K562 (cell line): ENCODE measurements at regions not wholly inside any gene's neighbourhood (a gene's known extent, or its start where the extent isn't known, plus 50 kb on each side); places are given as distances from the start of the nearest gene placed in this dataset.
A peak's percentile ranks its signal among the peaks of the same experiment; 100 is the strongest.

Source experiments
- ADNP ChIP-seq: fragments of 200-800 bp; sonication (Bioruptor generic); IDR thresholded peaks from 2 replicates; pipeline ENCODE4 v1.6.1; 2016; ENCODE audit warnings: missing genetic modification characterization, missing compliant biosample characterization
- AFF4 ChIP-seq: sonication (generic); formaldehyde crosslinking; IDR thresholded peaks from 2 replicates; pipeline ENCODE4 v1.8.0; 2023; ENCODE audit warnings: mild to moderate bottlenecking, missing genetic modification reagents
- ARID1B ChIP-seq: fragments of 450-650 bp; IDR thresholded peaks from 2 replicates; pipeline ENCODE4 v1.6.1; 2016; ENCODE audit warnings: antibody characterized with exemption, mild to moderate bottlenecking, inconsistent platforms
- C11orf30 ChIP-seq: fragments of 450-650 bp; IDR thresholded peaks from 2 replicates; pipeline ENCODE4 v1.6.1; 2016; ENCODE audit warnings: low read depth, mild to moderate bottlenecking
- CHD2 ChIP-seq: IDR thresholded peaks from 2 replicates; pipeline ENCODE4 v1.6.1; 2011; ENCODE audit warnings: low read depth, low read length
- GTF2B ChIP-seq: IDR thresholded peaks from 2 replicates; pipeline ENCODE4 v1.6.1; 2011; ENCODE audit not compliant: insufficient read length; ENCODE audit errors: extremely low read depth
- HDAC3 ChIP-seq: fragments of 450-650 bp; IDR thresholded peaks from 2 replicates; pipeline ENCODE4 v1.6.1; 2018; ENCODE audit warnings: borderline replicate concordance, mild to moderate bottlenecking, moderate library complexity; ENCODE audit not compliant: partially characterized antibody
- HNRNPUL1 ChIP-seq: fragments of 200-400 bp; formaldehyde crosslinking; IDR thresholded peaks from 2 replicates; pipeline ENCODE4 v1.6.1; 2017; ENCODE audit warnings: low read length
- ILF3 ChIP-seq: fragments of 450-650 bp; IDR thresholded peaks from 2 replicates; pipeline ENCODE4 v1.6.1; 2018; ENCODE audit warnings: antibody characterized with exemption, mild to moderate bottlenecking, moderate library complexity, borderline replicate concordance
- KDM2B ChIP-seq: fragments of 250-450 bp; sonication (Bioruptor Pico); IDR thresholded peaks from 2 replicates; pipeline ENCODE4 v1.8.0; 2021; ENCODE audit warnings: mild to moderate bottlenecking, moderate library complexity
- KLF16 ChIP-seq: IDR thresholded peaks from 2 replicates; pipeline ENCODE4 v1.6.1; 2016; ENCODE audit warnings: antibody characterized with exemption
- MAFG ChIP-seq: fragments of 450-650 bp; conservative IDR thresholded peaks from 2 replicates; pipeline ENCODE4 v1.6.1; 2016; ENCODE audit warnings: missing genetic modification characterization, missing compliant biosample characterization
- RFX7 ChIP-seq: fragments of 250-450 bp; sonication (Bioruptor Pico); IDR thresholded peaks from 2 replicates; pipeline ENCODE4 v1.5.1; 2021; ENCODE audit warnings: mild to moderate bottlenecking
- RREB1 ChIP-seq: fragments of 250-450 bp; sonication (Bioruptor Pico); IDR thresholded peaks from 2 replicates; pipeline ENCODE4 v1.4.0; 2020
- TBP ChIP-seq: optimal IDR thresholded peaks from 2 replicates; pipeline ENCODE3; 2011; ENCODE audit warnings: low read depth, low read length, improper control_type of control experiment
- YY1 ChIP-seq, 3 experiments: IDR thresholded peaks; 2 replicates each; pipeline ENCODE4 v1.6.1; 2011; ENCODE audit warnings: low read length in 2 of 3, mild to moderate bottlenecking in 2 of 3, moderate library complexity in 2 of 3, borderline replicate concordance in 1 of 3, control low read depth in 1 of 3, low read depth in 1 of 3; ENCODE audit not compliant: insufficient read depth in 3 of 3, insufficient replicate concordance in 2 of 3, control insufficient read depth in 1 of 3, insufficient read length in 1 of 3; ENCODE audit errors: extremely low read depth in 1 of 3
- ZNF57 ChIP-seq: fragments of 450-650 bp; formaldehyde crosslinking; IDR thresholded peaks from 2 replicates; pipeline ENCODE4 v1.4.0; 2020; ENCODE audit warnings: mild to moderate bottlenecking, moderate library complexity
- TF ChIP-seq, protein P1 (sequence below): fragments of 250-450 bp; sonication (Bioruptor Pico); IDR thresholded peaks from 2 replicates; pipeline ENCODE4 v1.5.0; 2020; ENCODE audit warnings: mild to moderate bottlenecking

DNA sequence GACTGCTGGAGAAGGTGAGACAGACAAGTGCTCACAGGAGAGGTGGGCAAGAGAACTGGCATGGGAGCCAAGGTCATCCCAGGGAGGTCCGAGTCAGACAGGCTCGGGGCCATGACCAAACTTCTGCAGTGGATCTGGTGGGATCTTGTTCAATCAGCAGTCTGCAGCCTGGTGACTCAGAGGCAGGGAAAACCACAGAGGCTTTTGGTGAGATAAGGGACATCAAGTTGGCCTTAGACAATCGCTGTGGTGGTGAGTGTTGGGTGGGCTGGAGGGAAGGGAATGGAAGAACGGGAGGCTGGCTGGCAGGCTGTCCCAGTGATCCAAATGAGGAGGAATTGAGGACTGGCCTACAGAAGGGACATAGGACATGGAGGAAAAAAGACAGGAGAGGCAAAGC lies 123.8 kb downstream of the TMEM174 start (continued):
- TF ChIP-seq, protein P1, sequence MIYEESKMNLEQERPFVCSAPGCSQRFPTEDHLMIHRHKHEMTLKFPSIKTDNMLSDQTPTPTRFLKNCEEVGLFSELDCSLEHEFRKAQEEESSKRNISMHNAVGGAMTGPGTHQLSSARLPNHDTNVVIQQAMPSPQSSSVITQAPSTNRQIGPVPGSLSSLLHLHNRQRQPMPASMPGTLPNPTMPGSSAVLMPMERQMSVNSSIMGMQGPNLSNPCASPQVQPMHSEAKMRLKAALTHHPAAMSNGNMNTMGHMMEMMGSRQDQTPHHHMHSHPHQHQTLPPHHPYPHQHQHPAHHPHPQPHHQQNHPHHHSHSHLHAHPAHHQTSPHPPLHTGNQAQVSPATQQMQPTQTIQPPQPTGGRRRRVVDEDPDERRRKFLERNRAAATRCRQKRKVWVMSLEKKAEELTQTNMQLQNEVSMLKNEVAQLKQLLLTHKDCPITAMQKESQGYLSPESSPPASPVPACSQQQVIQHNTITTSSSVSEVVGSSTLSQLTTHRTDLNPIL: no peak
- TF ChIP-seq GTF2B: no peak
- no peak for TF ChIP-seq HDAC3
- TF ChIP-seq MAFG (tag): no peak
- no peak for TF ChIP-seq RREB1 (CRISPR knock-in tag)
- TF ChIP-seq HNRNPUL1: no peak
- TF ChIP-seq RFX7 (CRISPR knock-in tag): no peak
- TF ChIP-seq CHD2: no peak
- no peak for TF ChIP-seq ZNF57
- peak; percentile 94 for TF ChIP-seq ARID1B
- TF ChIP-seq ILF3: no peak
- peak in 1 of 3 experiments; percentile 11 for TF ChIP-seq YY1 (IDR thresholded peaks at IDR 0.05; ENCODE audit: borderline replicate concordance in 1 of 3, control insufficient read depth in 1 of 3, extremely low read depth in 1 of 3, insufficient read depth in 3 of 3, insufficient read length in 1 of 3, insufficient replicate concordance in 2 of 3, low read depth in 1 of 3, low read length in 2 of 3)
- TF ChIP-seq AFF4 (CRISPR knock-in tag): no peak
- no peak for TF ChIP-seq KDM2B (CRISPR knock-in tag)
- no peak for TF ChIP-seq TBP
- TF ChIP-seq ADNP (tag): no peak
- peak; percentile 71; the same call in 1 of the 2 replicates for TF ChIP-seq KLF16
- 0 out of 2 replicates have a peak, but pooled peaks have one; percentile 8 for TF ChIP-seq C11orf30
